Hematopoietic multipotent progenitor cell treated with erythropoietin and hydrocortisone succinate and interleukin-3 and kit ligand, for 8 days (in vitro differentiated cells): ENCODE measurements at regions not wholly inside any gene's neighbourhood (a gene's known extent, or its start where the extent isn't known, plus 50 kb on each side); places are given as distances from the start of the nearest gene placed in this dataset.

Experiments
- DNase-seq: peaks from one replicate; pipeline ENCODE4 v3.0.0-alpha.2; 2015

- no peak for DNase-seq
Measured at GRCh38 chr11:15710580-15711275, 596.0 kb downstream of the INSC start.

DNA sequence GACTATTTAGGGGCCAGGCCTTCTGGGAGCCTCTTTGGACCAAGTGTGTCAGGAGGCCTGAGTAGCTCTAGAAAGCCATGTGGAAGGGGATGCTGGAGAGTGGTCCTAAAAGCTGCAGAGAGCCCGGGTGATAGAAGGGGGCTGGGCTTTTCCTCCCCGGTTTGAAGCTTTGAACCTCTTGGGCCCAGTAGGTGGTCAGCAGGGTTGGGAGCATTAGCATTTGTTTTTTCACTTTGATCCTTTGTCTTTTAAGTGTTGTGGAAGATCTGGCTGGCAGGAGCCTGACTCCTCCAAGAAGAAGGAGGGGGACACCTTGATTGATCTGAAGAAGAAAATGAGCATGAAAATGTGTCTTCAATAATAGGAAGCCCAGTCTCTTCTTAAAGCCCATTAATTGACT lies 596.6 kb downstream of the INSC start:
- DNase-seq, result no peak

GRCh38 chr11:15714641-15715399 lies 600.1 kb downstream of the INSC start:
- no peak for DNase-seq

DNA sequence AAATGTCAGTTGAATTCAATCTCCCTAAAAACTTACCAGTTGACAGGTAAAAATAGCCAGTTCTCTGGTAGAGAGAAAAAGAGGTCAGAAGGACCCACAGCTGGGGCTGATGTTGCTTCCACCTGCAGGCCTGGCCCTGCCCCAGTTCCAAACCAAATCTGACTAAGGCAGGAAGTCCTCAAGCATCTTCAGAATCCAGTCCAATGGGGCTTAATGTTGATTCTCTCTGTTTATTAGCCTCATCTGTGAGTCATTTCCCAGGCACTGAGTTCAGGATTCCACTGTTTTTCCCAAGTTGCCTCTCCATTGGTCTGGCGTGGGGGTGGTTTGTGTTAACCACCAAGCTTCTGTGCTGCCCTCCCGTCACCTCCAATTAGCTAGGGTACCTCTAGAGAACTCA lies 601.8 kb downstream of the INSC start:
- DNase-seq, result no peak

DNA sequence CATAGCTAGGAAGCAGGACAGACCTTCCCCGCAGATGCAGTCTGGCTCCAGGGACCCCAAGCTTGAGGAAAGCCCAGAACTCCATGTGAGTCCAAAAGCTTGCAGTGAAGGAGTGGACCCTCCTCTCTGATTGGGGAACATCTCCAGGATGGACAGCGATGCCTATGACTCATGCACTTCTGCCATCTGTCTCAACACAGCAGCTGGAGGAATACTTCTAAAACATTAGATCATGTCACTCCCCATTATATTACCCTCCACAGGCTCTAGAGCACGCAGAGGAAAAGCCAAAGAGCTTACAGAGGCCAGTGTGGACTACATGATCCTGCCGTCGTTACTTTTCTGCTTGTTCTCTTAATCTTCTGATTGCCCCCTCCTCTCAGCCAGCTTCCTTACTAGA lies 605.7 kb downstream of the INSC start:
- no peak for DNase-seq

GRCh38 chr11:15723966-15724365 lies 609.2 kb downstream of the INSC start:
- DNase-seq, result no peak

DNA sequence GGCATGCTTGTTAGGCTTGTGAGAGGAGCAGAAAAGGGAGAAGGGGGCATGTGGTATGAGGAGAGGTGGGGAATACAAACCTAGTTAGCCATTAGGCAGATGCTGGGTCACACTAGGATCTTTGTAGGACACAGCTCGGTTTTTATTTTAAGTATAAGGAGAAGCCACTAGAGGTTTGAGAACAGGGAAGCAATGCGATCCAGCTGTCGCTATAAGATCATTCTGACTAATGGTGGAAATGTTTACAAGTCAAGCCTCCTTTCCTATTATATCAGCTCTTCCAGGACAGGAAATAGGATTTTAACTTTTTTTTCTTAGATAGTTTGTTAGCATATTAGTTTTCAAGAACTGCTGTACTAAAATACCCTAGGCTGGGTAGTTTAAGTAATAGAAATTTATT lies 609.9 kb downstream of the INSC start:
- DNase-seq, result no peak

GRCh38 chr11:15725246-15725645 lies 610.5 kb downstream of the INSC start:
- no peak for DNase-seq

GRCh38 chr11:15726221-15726746 lies 611.6 kb downstream of the INSC start:
- DNase-seq, result no peak

GRCh38 chr11:15726893-15727519 lies 612.3 kb downstream of the INSC start:
- no peak for DNase-seq

- DNase-seq, result no peak
Measured at GRCh38 chr11:15727520-15727914, 612.8 kb downstream of the INSC start.

DNA sequence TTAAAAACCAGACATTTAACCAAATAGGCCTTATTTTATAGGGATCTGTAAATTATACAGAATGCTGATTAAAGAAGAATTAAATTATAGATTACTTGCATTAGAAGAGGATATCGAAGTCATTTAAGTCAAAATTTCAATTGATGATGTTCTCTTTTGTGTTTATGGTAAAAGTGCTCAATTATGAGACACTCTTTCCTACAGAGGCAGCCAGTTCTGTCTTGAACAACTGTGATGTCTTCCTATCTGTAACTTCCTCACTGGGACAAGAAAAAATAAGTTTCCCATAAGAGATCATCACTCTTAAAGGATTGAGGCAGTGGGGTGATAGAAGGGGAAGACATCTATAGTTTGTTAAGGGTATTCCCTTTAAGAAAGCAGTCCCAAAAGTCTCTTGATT lies 613.5 kb downstream of the INSC start:
- no peak for DNase-seq

- no peak for DNase-seq
Measured at GRCh38 chr11:15730263-15730994, 615.7 kb downstream of the INSC start.

DNA sequence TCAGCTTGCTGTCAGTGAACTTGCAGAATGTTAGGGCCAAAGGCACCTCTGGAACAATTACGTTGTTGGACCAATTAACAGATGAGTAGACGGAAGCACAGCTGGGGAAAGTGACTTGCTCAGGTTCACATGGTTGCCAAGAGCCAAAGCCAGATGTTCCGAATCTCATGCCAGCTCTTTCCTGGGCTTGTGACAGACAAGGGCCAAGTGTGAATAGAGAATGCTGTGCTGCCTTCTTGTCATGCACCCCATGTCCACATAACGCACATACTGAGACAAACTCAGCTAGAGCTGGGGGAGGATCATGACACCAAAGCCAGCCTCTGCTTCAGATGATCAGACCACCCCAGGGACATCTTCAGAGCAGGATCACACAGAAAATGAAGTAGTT lies 616.3 kb downstream of the INSC start:
- no peak for DNase-seq

GRCh38 chr11:15735706-15736105 lies 620.6 kb downstream of the SOX6 start:
- DNase-seq, result no peak

DNA sequence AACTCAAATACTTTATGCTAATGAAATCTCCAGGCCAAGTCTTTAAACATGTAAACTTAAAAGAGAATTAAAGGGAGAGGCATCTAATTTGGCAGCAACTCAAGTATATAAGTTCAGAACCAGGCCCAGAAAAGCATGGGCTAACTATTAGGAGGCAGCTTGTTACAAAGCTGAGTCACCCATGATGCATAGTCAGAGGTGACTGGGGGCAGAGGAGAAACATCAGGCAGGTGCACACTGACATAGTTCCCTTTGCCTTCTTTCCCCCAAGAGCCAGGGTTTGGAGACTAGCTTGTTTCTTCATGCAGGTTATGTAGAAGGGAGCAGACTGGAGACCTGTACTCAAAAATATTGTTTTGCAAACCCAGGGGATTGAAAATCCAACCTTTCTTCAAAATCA lies 619.0 kb downstream of the SOX6 start:
- DNase-seq, result no peak

DNA sequence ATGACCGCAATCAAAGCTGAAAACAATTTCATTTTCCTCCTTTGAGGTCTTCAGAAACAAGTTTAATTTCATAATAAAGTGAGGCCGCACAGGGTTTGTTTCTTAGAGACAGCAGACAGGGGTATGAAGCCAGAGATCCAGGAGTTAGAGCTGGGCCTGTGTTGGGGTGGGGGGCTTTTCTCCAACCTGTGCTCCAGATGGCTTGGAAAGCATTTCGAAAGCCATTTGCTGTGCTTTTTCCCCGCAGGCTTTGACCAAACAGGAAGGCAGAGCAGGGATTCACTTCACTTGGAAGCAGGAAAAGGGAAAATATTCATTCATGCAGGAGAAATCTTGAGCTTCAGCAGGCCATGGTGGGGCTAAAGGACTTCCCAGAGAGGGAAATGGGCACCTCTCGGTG lies 617.4 kb downstream of the SOX6 start:
- no peak for DNase-seq

GRCh38 chr11:15742626-15743519 lies 613.5 kb downstream of the SOX6 start:
- no peak for DNase-seq

GRCh38 chr11:15744693-15745092 lies 611.7 kb downstream of the SOX6 start:
- no peak for DNase-seq

- DNase-seq, result no peak
Measured at GRCh38 chr11:15745266-15745665, 611.1 kb downstream of the SOX6 start.

GRCh38 chr11:15747671-15748070 lies 608.7 kb downstream of the SOX6 start:
- DNase-seq, result no peak

DNA sequence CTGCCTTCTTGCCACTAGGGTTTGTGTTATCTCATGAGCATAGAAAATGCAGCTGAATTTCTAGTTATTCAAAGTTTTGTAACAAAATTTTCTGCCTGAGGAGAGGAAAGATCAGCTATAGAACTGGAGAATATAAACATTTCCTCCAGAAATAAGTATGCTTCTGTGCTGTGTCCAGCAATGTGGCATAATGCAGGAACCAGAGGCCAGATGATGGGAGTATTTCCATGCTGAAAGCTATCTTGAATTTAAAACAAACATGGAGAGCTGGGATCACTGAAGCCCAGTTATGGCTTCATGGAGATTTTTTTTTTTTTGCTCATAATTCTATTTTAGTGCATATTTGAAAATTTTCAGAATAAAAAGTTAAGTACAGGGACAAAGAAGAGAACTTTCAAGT lies 608.2 kb downstream of the SOX6 start:
- no peak for DNase-seq
